Keratinocyte (primary cell): ENCODE measurements at regions not wholly inside any gene's neighbourhood (a gene's known extent, or its start where the extent isn't known, plus 50 kb on each side); places are given as distances from the start of the nearest gene placed in this dataset.

Source experiments
- DNase-seq: peaks from one replicate; pipeline ENCODE4 v3.0.0-alpha.2; 2011; ENCODE audit warnings: low read depth, missing footprints, low spot score
- FAIRE-seq: peaks from 2 replicates; lab custom pipeline; 2011; peaks lifted over from hg19 to GRCh38; lab: Jason Lieb, UNC
- H2AFZ ChIP-seq: 2 replicates; pipeline ENCODE4 v1.6.0; 2012; ENCODE audit warnings: low read length, control low read depth, inconsistent platforms; ENCODE audit not compliant: control insufficient read depth
- H3K27ac ChIP-seq: 2 replicates; pipeline ENCODE4 v1.5.1; 2011; ENCODE audit warnings: low read length; ENCODE audit not compliant: control insufficient read depth, insufficient read depth
- H3K27me3 ChIP-seq: 3 replicates; pipeline ENCODE4 v1.6.0; 2011; ENCODE audit warnings: low read length; ENCODE audit not compliant: control insufficient read depth, insufficient read depth; ENCODE audit errors: extremely low read depth
- H3K36me3 ChIP-seq, 2 experiments: 2 replicates in 1 of 2; 3 replicates in 1 of 2; pipeline ENCODE4 v1.5.1; 2011; ENCODE audit warnings: low read length in 2 of 2, mild to moderate bottlenecking in 1 of 2; ENCODE audit not compliant: control insufficient read depth in 2 of 2, insufficient read depth in 2 of 2; ENCODE audit errors: extremely low read depth in 1 of 2
- H3K4me1 ChIP-seq: 3 replicates; pipeline ENCODE4 v1.5.1; 2011; ENCODE audit warnings: low read length; ENCODE audit not compliant: control insufficient read depth, insufficient read depth; ENCODE audit errors: extremely low read depth
- H3K4me2 ChIP-seq: 3 replicates; pipeline ENCODE4 v1.6.0; 2011; ENCODE audit warnings: low read depth, low read length; ENCODE audit not compliant: control insufficient read depth, insufficient read depth; ENCODE audit errors: extremely low read depth
- H3K4me3 ChIP-seq, 3 experiments: fragments of 200-600 bp in 1 of 3; sonication (generic) in 1 of 3; 2 replicates in 2 of 3; 3 replicates in 1 of 3; pipeline ENCODE4 v1.5.1; 2011 to 2016; ENCODE audit warnings: low read length in 3 of 3, mild to moderate bottlenecking in 3 of 3, control low read depth in 2 of 3, inconsistent platforms in 1 of 3, low read depth in 1 of 3, mixed read lengths in 1 of 3, mixed run types in 1 of 3, moderate library complexity in 1 of 3; ENCODE audit not compliant: control insufficient read depth in 2 of 3, insufficient read depth in 2 of 3; ENCODE audit errors: extremely low read depth in 1 of 3
- H3K79me2 ChIP-seq: 2 replicates; pipeline ENCODE4 v1.6.0; 2012; ENCODE audit warnings: low read length; ENCODE audit not compliant: control insufficient read depth, insufficient read depth
- H3K9ac ChIP-seq: 3 replicates; pipeline ENCODE4 v1.6.0; 2011; ENCODE audit warnings: low read length; ENCODE audit not compliant: control insufficient read depth, insufficient read depth; ENCODE audit errors: extremely low read depth
- H3K9me1 ChIP-seq: 3 replicates; pipeline ENCODE4 v1.6.0; 2011; ENCODE audit warnings: low read length; ENCODE audit not compliant: control insufficient read depth, insufficient read depth; ENCODE audit errors: extremely low read depth
- H3K9me3 ChIP-seq: 2 replicates; pipeline ENCODE4 v1.5.1; 2012; ENCODE audit warnings: low read depth, low read length; ENCODE audit not compliant: control insufficient read depth
- H4K20me1 ChIP-seq: 3 replicates; pipeline ENCODE4 v1.6.0; 2011; ENCODE audit warnings: low read length; ENCODE audit not compliant: control insufficient read depth, insufficient read depth; ENCODE audit errors: extremely low read depth
- CTCF ChIP-seq, 3 experiments: IDR thresholded peaks in 1 of 3; conservative IDR thresholded peaks in 1 of 3; optimal IDR thresholded peaks in 1 of 3; 2 replicates in 2 of 3; 3 replicates in 1 of 3; pipeline versions ENCODE3 to v1.5.1; 2011; ENCODE audit warnings: low read length in 3 of 3, mild to moderate bottlenecking in 3 of 3, moderate library complexity in 2 of 3, control low read depth in 1 of 3, inconsistent platforms in 1 of 3; ENCODE audit not compliant: insufficient read depth in 2 of 3; ENCODE audit errors: extremely low read depth in 1 of 3
- EZH2 ChIP-seq: IDR thresholded peaks from one replicate; pipeline ENCODE4 v1.6.1; 2012; ENCODE audit warnings: inconsistent platforms, mild to moderate bottlenecking, low read length, moderate library complexity
- dilution Hi-C: fragments of 300-500 bp; cut with MboI; formaldehyde crosslinking; loops from one replicate; pipeline ENCODE4 v1.7.0; 2020; ENCODE audit warnings: low sequenced_read_pairs; ENCODE audit not compliant: extremely low pct_ligation_motif_present

DNA sequence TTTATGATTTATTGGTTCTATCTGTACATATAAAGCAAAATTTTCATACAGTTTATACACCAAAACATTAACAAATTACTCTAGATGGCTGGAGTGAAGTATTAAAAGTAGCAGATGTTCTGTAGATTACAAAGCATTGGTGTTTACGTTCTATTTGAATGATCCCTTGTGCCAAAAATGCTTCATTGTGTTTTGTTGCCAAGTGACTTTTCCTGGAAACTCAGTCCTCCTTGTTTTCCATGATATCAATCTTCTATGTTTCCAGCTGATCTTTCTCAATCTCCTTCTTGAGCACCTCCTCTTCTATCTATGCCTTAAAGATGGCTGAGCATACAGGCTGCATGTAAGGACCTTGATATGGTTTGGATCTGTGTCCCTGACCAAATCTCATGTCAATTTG lies 263.6 kb upstream of the CTSO start:
- H3K9me1 ChIP-seq = no peaks in the 10 kb centered on the region
- H2AFZ ChIP-seq = no peak overlapping the region
- TF ChIP-seq CTCF (optimal IDR thresholded peaks at IDR 0.05 in 1 of 3, IDR thresholded peaks at IDR 0.05 in 1 of 3, conservative IDR thresholded peaks at IDR 0.05 in 1 of 3; ENCODE audit: extremely low read depth in 1 of 3, insufficient read depth in 2 of 3, low read length in 3 of 3) (no peak), EZH2 (no peak)
- H3K27me3 ChIP-seq = no peaks in the 10 kb centered on the region
- H3K4me2 ChIP-seq = no peak overlapping the region
- no peak overlapping the region for H3K9ac ChIP-seq
- no peaks in the 10 kb centered on the region for H3K9me3 ChIP-seq
- DNase-seq = no peak
- H4K20me1 ChIP-seq = no peaks in the 10 kb centered on the region
- no peaks in the 10 kb centered on the region for H3K79me2 ChIP-seq
- H3K4me3 ChIP-seq = no peak overlapping the region
- H3K27ac ChIP-seq = no peak overlapping the region
- H3K36me3 ChIP-seq = no peaks in the 10 kb centered on the region
- dilution Hi-C loops = no loop called here
- no peak for FAIRE-seq
- H3K4me1 ChIP-seq = no peaks in the 10 kb centered on the region

DNA sequence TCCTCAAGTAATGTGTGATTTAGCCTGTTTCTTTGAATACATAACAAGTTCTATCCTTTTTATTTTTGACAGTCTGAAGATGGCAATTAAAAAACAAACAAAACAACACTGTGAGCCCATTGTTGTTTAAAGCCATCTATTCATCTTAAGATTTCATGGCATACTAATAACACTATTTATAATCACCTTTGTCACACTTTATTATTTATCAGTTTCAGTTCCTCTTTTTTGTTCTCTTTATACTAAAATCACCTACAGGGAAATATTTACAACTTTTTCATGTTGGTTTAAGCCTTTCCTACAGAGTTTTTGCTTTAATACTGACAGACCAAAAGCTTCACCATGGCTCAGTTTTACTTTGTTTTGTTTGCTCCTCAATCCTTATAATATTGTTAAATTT lies 247.4 kb upstream of the CTSO start:
- no peaks in the 10 kb centered on the region for H3K79me2 ChIP-seq
- DNase-seq (no peak), FAIRE-seq (no peak)
- no peak overlapping the region for H3K4me2 ChIP-seq
- no peaks in the 10 kb centered on the region for H4K20me1 ChIP-seq
- dilution Hi-C loops = no loop called here
- no peak overlapping the region for H3K27ac ChIP-seq
- no peaks in the 10 kb centered on the region for H3K9me3 ChIP-seq
- no peak overlapping the region for H3K9ac ChIP-seq
- H3K4me3 ChIP-seq = no peak overlapping the region
- no peak overlapping the region for H2AFZ ChIP-seq
- no peak for TF ChIP-seq EZH2
- TF ChIP-seq CTCF (optimal IDR thresholded peaks at IDR 0.05 in 1 of 3, IDR thresholded peaks at IDR 0.05 in 1 of 3, conservative IDR thresholded peaks at IDR 0.05 in 1 of 3; ENCODE audit: extremely low read depth in 1 of 3, insufficient read depth in 2 of 3, low read length in 3 of 3) = no peak
- H3K36me3 ChIP-seq = no peaks in the 10 kb centered on the region
- H3K9me1 ChIP-seq = no peaks in the 10 kb centered on the region
- H3K4me1 ChIP-seq = no peaks in the 10 kb centered on the region
- H3K27me3 ChIP-seq = no peaks in the 10 kb centered on the region
